ENCODE measurements at regions not wholly inside any gene's neighbourhood (a gene's known extent, or its start where the extent isn't known, plus 50 kb on each side); places are given as distances from the start of the nearest gene placed in this dataset.
"Not testable (repeated sequence)": the region's sequence is repeated elsewhere in the genome, so short reads cannot be mapped to it uniquely, and the experiment has no call there.

- no peak overlapping the region for H3K27ac ChIP-seq
- no peaks in the 10 kb centered on the region for H3K4me1 ChIP-seq
- no peaks in the 10 kb centered on the region for H3K9me3 ChIP-seq
- H3K36me3 ChIP-seq, result no peaks in the 10 kb centered on the region
- no peak overlapping the region for H3K4me3 ChIP-seq
- no peak for DNase-seq (ENCODE audit: extremely low spot score in 2 of 2)
- peak in 1 of 2 donors; percentile 77 for TF ChIP-seq POLR2AphosphoS5 (IDR thresholded peaks at IDR 0.05; ENCODE audit: insufficient read depth in 1 of 2, low read depth in 1 of 2)
- TF ChIP-seq POLR2A (IDR thresholded peaks at IDR 0.05), result no peak
- no peaks in the 10 kb centered on the region for H3K27me3 ChIP-seq
- intact Hi-C loops (cut with DNase I), result no loop called here
Observed at GRCh38 chr21:28393279-28393678, 599.4 kb downstream of the LTN1 start.

- Histone ChIP-seq H3K27ac (no peak overlapping the region), H3K4me3 (no peak overlapping the region)
- intact Hi-C loops (cut with DNase I), result no loop called here
Observed at GRCh38 chr21:28391938-28392849, 600.5 kb downstream of the LTN1 start.

DNA sequence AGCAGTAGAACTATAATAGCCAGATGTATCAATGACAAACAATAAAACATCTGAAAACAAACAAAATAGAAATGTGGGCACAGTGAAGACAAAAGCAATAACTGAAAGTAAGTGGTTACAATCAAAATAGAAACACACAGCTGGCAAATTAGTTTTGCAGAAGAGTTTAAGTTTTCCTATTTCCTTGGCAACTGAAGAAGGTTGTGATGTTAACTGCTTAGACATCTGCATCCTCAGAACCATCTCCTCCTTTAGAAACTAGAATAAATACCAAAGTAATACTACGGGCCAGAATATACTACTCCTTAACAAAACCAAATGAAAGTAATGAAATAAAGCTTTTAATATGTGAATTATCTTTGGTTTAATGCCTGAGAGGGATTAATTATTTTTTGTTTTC lies 605.5 kb downstream of the LTN1 start:
- H3K27me3 ChIP-seq, result no peaks in the 10 kb centered on the region
- no peaks in the 10 kb centered on the region for H3K36me3 ChIP-seq
- no peaks in the 10 kb centered on the region for H3K4me1 ChIP-seq
- intact Hi-C loops (cut with DNase I), result no loop called here
- no peak for DNase-seq (ENCODE audit: extremely low spot score in 2 of 2)
- H3K27ac ChIP-seq, result no peak overlapping the region
- H3K9me3 ChIP-seq, result no peaks in the 10 kb centered on the region
- TF ChIP-seq, protein P1, sequence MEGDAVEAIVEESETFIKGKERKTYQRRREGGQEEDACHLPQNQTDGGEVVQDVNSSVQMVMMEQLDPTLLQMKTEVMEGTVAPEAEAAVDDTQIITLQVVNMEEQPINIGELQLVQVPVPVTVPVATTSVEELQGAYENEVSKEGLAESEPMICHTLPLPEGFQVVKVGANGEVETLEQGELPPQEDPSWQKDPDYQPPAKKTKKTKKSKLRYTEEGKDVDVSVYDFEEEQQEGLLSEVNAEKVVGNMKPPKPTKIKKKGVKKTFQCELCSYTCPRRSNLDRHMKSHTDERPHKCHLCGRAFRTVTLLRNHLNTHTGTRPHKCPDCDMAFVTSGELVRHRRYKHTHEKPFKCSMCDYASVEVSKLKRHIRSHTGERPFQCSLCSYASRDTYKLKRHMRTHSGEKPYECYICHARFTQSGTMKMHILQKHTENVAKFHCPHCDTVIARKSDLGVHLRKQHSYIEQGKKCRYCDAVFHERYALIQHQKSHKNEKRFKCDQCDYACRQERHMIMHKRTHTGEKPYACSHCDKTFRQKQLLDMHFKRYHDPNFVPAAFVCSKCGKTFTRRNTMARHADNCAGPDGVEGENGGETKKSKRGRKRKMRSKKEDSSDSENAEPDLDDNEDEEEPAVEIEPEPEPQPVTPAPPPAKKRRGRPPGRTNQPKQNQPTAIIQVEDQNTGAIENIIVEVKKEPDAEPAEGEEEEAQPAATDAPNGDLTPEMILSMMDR (IDR thresholded peaks at IDR 0.05), result no peak
- TF ChIP-seq POLR2AphosphoS5 (IDR thresholded peaks at IDR 0.05; ENCODE audit: insufficient read depth in 1 of 2, low read depth in 1 of 2) (no peak), POLR2A (IDR thresholded peaks at IDR 0.05) (no peak)
- no peak overlapping the region for H3K4me3 ChIP-seq

More at GRCh38 chr21:28391938-28392849, 600.5 kb downstream of the LTN1 start:
- Histone ChIP-seq H3K9me3 (no peaks in the 10 kb centered on the region), H3K36me3 (no peaks in the 10 kb centered on the region), H3K4me1 (no peaks in the 10 kb centered on the region), H3K27me3 (no peaks in the 10 kb centered on the region)
- DNase-seq (ENCODE audit: extremely low spot score in 2 of 2), result no peak
- TF ChIP-seq POLR2A (IDR thresholded peaks at IDR 0.05) (no peak), POLR2AphosphoS5 (IDR thresholded peaks at IDR 0.05; ENCODE audit: insufficient read depth in 1 of 2, low read depth in 1 of 2) (no peak)
- TF ChIP-seq, protein P1 (IDR thresholded peaks at IDR 0.05), result no peak

GRCh38 chr21:28385845-28386244 lies 606.8 kb downstream of the LTN1 start:
- no peak for TF ChIP-seq POLR2AphosphoS5 (IDR thresholded peaks at IDR 0.05; ENCODE audit: insufficient read depth in 1 of 2, low read depth in 1 of 2)
- TF ChIP-seq, protein P1 (IDR thresholded peaks at IDR 0.05), result no peak
- TF ChIP-seq POLR2A (IDR thresholded peaks at IDR 0.05), result no peak
- Histone ChIP-seq H3K27me3 (no peaks in the 10 kb centered on the region), H3K4me3 (no peak overlapping the region), H3K27ac (no peak overlapping the region), H3K9me3 (no peaks in the 10 kb centered on the region), H3K36me3 (no peaks in the 10 kb centered on the region), H3K4me1 (no peaks in the 10 kb centered on the region)
- intact Hi-C loops (cut with DNase I), result no loop called here
- no peak for DNase-seq (ENCODE audit: extremely low spot score in 2 of 2)

DNA sequence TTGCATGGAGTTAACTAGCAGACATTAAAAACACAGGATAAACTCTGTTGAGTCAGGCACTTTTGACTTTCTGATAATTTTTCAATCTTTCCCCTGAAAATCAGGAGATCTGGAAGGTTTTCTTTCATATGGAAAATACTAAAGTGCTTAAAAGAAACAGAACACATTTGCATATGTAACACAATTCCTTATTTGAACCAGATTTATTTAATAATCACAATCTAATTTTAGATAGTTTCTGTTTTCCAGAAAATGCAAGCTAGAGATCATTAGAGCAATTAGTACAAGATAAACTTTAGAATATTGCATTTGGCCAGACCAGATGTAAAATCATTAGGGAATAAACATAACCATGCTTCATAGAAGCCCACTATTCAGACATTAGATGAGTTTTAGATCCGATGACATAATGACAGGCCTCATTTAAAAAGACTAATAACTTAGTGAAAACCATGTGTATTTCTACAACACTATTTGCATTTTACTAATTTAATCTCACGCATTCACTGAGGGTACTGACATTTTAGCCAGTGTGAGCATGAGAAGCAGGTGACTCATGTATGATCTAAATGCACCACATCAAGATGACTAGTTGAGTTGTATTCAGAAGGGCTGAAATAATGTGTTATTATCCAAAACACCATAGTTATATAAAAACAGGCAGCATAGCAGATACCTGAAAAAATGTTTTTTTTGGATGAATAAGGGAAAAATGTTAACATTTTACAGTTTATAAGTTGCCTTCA lies 611.5 kb downstream of the LTN1 start:
- H3K4me3 ChIP-seq; H3K4me1 ChIP-seq; H3K9me3 ChIP-seq; intact Hi-C loops (cut with DNase I); H3K27ac ChIP-seq; DNase-seq (ENCODE audit: extremely low spot score in 2 of 2); H3K36me3 ChIP-seq; H3K27me3 ChIP-seq: not testable (repeated sequence)

All from vagina (tissue), 2 donors.